HG03520 (cell line): ENCODE measurements at regions not wholly inside any gene's neighbourhood (a gene's known extent, or its start where the extent isn't known, plus 50 kb on each side); places are given as distances from the start of the nearest gene placed in this dataset.
"Not testable (repeated sequence)": the region's sequence is repeated elsewhere in the genome, so short reads cannot be mapped to it uniquely, and the experiment has no call there.

ENCODE experiments used
- ATAC-seq: cut with Tn5 transposase; IDR thresholded peaks from one replicate; pipeline ENCODE4 v1.9.1; 2021; ENCODE audit warnings: mild to moderate bottlenecking, moderate library complexity; ENCODE audit not compliant: unreplicated experiment

GRCh38 chr6:105557291-105557690, 154.4 kb upstream of the PREP start:
- no peak for ATAC-seq

- no peak for ATAC-seq
These were observed 150.3 kb upstream of the PREP start for GRCh38 chr6:105553171-105553570.

GRCh38 chr6:105550955-105551620, 148.2 kb upstream of the PREP start:
- no peak for ATAC-seq

- no peak for ATAC-seq
These were observed 143.9 kb upstream of the PREP start for GRCh38 chr6:105546754-105547153.

- ATAC-seq = no peak
These were observed 143.3 kb upstream of the PREP start for GRCh38 chr6:105545947-105546731.

GRCh38 chr6:105545228-105545920, 142.5 kb upstream of the PREP start:
- no peak for ATAC-seq

- ATAC-seq = no peak
These were observed 137.0 kb upstream of the PREP start for GRCh38 chr6:105539911-105540310.

- no peak for ATAC-seq
These were observed 135.2 kb upstream of the PREP start for GRCh38 chr6:105537981-105538578.

- ATAC-seq = no peak
These were observed 134.1 kb upstream of the PREP start for GRCh38 chr6:105536961-105537360.

GRCh38 chr6:105533301-105533700, 130.4 kb upstream of the PREP start:
- ATAC-seq = no peak

- ATAC-seq = no peak
These were observed 123.5 kb upstream of the PREP start for GRCh38 chr6:105526225-105526872.

GRCh38 chr6:105522626-105523322, 119.9 kb upstream of the PREP start:
- ATAC-seq = no peak

GRCh38 chr6:105519954-105520353, 117.1 kb upstream of the PREP start:
- no peak for ATAC-seq

GRCh38 chr6:105518993-105519392, 116.1 kb upstream of the PREP start:
- not testable (repeated sequence) for ATAC-seq

- ATAC-seq = no peak
These were observed 112.2 kb upstream of the PREP start for GRCh38 chr6:105515054-105515453.

GRCh38 chr6:105514306-105514705, 111.4 kb upstream of the PREP start:
- ATAC-seq = no peak

GRCh38 chr6:105511639-105512038, 108.8 kb upstream of the PREP start:
- ATAC-seq = no peak

- ATAC-seq = no peak
These were observed 107.9 kb upstream of the PREP start for GRCh38 chr6:105510746-105511145.

GRCh38 chr6:105509506-105510331, 106.8 kb upstream of the PREP start:
- ATAC-seq = no peak
